ENCODE measurements at regions not wholly inside any gene's neighbourhood (a gene's known extent, or its start where the extent isn't known, plus 50 kb on each side); places are given as distances from the start of the nearest gene placed in this dataset.

DNA sequence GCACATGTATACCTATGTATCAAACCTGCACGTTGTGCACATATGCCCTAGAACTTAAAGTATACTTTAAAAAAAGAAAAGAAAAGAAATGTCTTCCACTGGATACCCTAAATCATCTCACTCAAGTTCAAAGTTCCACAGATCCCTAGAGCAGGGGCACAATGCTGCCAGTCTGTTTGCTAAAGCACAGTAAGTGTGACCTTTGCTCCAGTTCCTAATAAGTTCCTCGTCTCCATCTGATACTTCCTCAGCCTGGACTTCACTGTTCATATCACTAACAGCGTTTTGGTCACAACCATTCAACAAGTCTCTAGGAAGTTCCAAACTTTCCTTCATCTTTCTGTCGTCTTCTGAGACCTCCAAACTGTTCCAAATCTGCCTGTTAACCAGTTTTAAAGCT, 118.3 kb downstream of the BMP4 start:
- TF ChIP-seq, protein P1, sequence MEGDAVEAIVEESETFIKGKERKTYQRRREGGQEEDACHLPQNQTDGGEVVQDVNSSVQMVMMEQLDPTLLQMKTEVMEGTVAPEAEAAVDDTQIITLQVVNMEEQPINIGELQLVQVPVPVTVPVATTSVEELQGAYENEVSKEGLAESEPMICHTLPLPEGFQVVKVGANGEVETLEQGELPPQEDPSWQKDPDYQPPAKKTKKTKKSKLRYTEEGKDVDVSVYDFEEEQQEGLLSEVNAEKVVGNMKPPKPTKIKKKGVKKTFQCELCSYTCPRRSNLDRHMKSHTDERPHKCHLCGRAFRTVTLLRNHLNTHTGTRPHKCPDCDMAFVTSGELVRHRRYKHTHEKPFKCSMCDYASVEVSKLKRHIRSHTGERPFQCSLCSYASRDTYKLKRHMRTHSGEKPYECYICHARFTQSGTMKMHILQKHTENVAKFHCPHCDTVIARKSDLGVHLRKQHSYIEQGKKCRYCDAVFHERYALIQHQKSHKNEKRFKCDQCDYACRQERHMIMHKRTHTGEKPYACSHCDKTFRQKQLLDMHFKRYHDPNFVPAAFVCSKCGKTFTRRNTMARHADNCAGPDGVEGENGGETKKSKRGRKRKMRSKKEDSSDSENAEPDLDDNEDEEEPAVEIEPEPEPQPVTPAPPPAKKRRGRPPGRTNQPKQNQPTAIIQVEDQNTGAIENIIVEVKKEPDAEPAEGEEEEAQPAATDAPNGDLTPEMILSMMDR (conservative IDR thresholded peaks at IDR 0.05): no peak
- TF ChIP-seq EZH2 (IDR thresholded peaks at IDR 0.05; ENCODE audit: low read depth): no peak
